ENCODE measurements at regions not wholly inside any gene's neighbourhood (a gene's known extent, or its start where the extent isn't known, plus 50 kb on each side); places are given as distances from the start of the nearest gene placed in this dataset.

- no peak for TF ChIP-seq POLR2A (IDR thresholded peaks at IDR 0.05; ENCODE audit: low read depth, low read length)
- no peak for TF ChIP-seq POLR2AphosphoS5 (IDR thresholded peaks at IDR 0.05; ENCODE audit: low read depth, low read length)
- no peak for TF ChIP-seq TAF1 (IDR thresholded peaks at IDR 0.05; ENCODE audit: low read depth, low read length)
- no peak for TF ChIP-seq PAX5 (IDR thresholded peaks at IDR 0.05; ENCODE audit: insufficient read depth, low read length, severe bottlenecking)
- no peak for TF ChIP-seq POU2F2 (IDR thresholded peaks at IDR 0.05; ENCODE audit: low read depth, low read length)
- TF ChIP-seq SPI1 (IDR thresholded peaks at IDR 0.05; ENCODE audit: low read depth, low read length) = no peak
Measured at GRCh38 chr16:47921535-47921934, 234.3 kb downstream of the ABCC12 start.
